Inflammatory macrophage treated with lipopolysaccharide for 1 hour (primary cell): ENCODE measurements at regions not wholly inside any gene's neighbourhood (a gene's known extent, or its start where the extent isn't known, plus 50 kb on each side); places are given as distances from the start of the nearest gene placed in this dataset.

Experiments
- DNase-seq, 2 donors: peaks; one replicate each; pipeline ENCODE4 v3.0.0-alpha.2; 2020 to 2022

- DNase-seq, result no peak
Measured at GRCh38 chr6:167049275-167049674, 50.1 kb downstream of the CEP43 start.

- DNase-seq, result no peak
Measured at GRCh38 chr6:167050903-167051302, 51.7 kb downstream of the CEP43 start.

GRCh38 chr6:167053895-167054530 lies 54.8 kb downstream of the CEP43 start:
- DNase-seq, result no peak

GRCh38 chr6:167054987-167055386 lies 55.8 kb downstream of the CEP43 start:
- no peak for DNase-seq

GRCh38 chr6:167056370-167056769 lies 57.2 kb downstream of the CEP43 start:
- peak in 1 of 2 donors; percentile 7 for DNase-seq

- no peak for DNase-seq
Measured at GRCh38 chr6:167058261-167058660, 59.1 kb downstream of the CEP43 start.
